HepG2 (cell line): ENCODE measurements at regions not wholly inside any gene's neighbourhood (a gene's known extent, or its start where the extent isn't known, plus 50 kb on each side); places are given as distances from the start of the nearest gene placed in this dataset.

Source experiments
- ATAC-seq: fragments of 200-7000 bp; cut with Tn5 transposase; 3 replicates; pipeline ENCODE4 v1.9.1; 2020; ENCODE audit warnings: mild to moderate bottlenecking, moderate library complexity
- BruUV-seq: library from RNA; stranded (reverse); fragments of 400-500 nt; replicated peaks from 2 replicates; lab custom pipeline; 2021; lab: Mats Ljungman, UMichigan
- CTCF ChIA-PET: fragments of 300-600 bp; formaldehyde crosslinking; extraction: SDS; loops from one replicate; lab custom pipeline; 2021; ENCODE audit warnings: low total read pairs, inconsistent platforms, low intra/inter-chr PET ratio; lab: Yijun Ruan, JAX
- POLR2A ChIA-PET: fragments of 350-600 bp; sonication (Branson Sonifier 250); formaldehyde crosslinking; loops from one replicate; lab custom pipeline; 2020; ENCODE audit warnings: antibody characterized with exemption, inconsistent platforms; lab: Yijun Ruan, JAX
- DNase-seq: peaks from one replicate; pipeline ENCODE4 v3.0.0-alpha.2; 2015; ENCODE audit warnings: low spot score
- FAIRE-seq: peaks from 3 replicates; lab custom pipeline; 2011; peaks lifted over from hg19 to GRCh38; lab: Jason Lieb, UNC
- H2AFZ ChIP-seq: one replicate; pipeline ENCODE4 v1.6.1; 2011; ENCODE audit warnings: low read length, inconsistent platforms
- H3K27ac ChIP-seq: fragments of 300-600 bp; 3 replicates; pipeline ENCODE4 v1.8.0; 2011; ENCODE audit warnings: mixed run types, mild to moderate bottlenecking, mixed read lengths, low read length, inconsistent platforms; ENCODE audit not compliant: insufficient read depth; ENCODE audit errors: extremely low read length
- H3K27me3 ChIP-seq, 2 experiments: fragments of 200-600 bp in 1 of 2; 2 replicates in 1 of 2; 3 replicates in 1 of 2; pipeline versions ENCODE4 v1.6.0 to v1.8.0; 2011; ENCODE audit warnings: low read length in 2 of 2, mild to moderate bottlenecking in 2 of 2, moderate library complexity in 2 of 2, inconsistent platforms in 1 of 2; ENCODE audit not compliant: insufficient read depth in 2 of 2, control insufficient read depth in 1 of 2
- H3K36me3 ChIP-seq, 2 experiments: fragments of 200-600 bp in 1 of 2; replicated peaks in 1 of 2; 2 replicates in 1 of 2; 3 replicates in 1 of 2; pipeline versions ENCODE4 v1.5.1 to v1.8.0; 2011; ENCODE audit warnings: low read length in 2 of 2, inconsistent platforms in 1 of 2; ENCODE audit not compliant: insufficient read depth in 2 of 2, control insufficient read depth in 1 of 2
- H3K4me1 ChIP-seq: 2 replicates; pipeline ENCODE4 v1.5.1; 2012; ENCODE audit warnings: low read length, inconsistent platforms; ENCODE audit not compliant: insufficient read depth
- H3K4me2 ChIP-seq: 2 replicates; pipeline ENCODE4 v1.6.0; 2011; ENCODE audit warnings: low read depth, low read length, inconsistent platforms
- H3K4me3 ChIP-seq, 3 experiments: fragments of 200-600 bp in 1 of 3; sonication (generic), shearing (Covaris generic) in 1 of 3; replicated peaks in 1 of 3; 2 replicates each; pipeline ENCODE4 v1.5.1; 2011 to 2016; ENCODE audit warnings: low read length in 3 of 3, inconsistent platforms in 2 of 3, low read depth in 2 of 3, mild to moderate bottlenecking in 2 of 3, control low read depth in 1 of 3, mixed read lengths in 1 of 3; ENCODE audit not compliant: insufficient read depth in 1 of 3
- H3K79me2 ChIP-seq: one replicate; pipeline ENCODE4 v1.6.1; 2011; ENCODE audit warnings: low read length, inconsistent platforms; ENCODE audit not compliant: insufficient read depth
- H3K9ac ChIP-seq: 2 replicates; pipeline ENCODE4 v1.6.0; 2011; ENCODE audit warnings: mild to moderate bottlenecking, low read depth, low read length, inconsistent platforms; ENCODE audit not compliant: insufficient read depth
- H3K9me3 ChIP-seq: 2 replicates; pipeline ENCODE4 v1.5.1; 2012; ENCODE audit warnings: mild to moderate bottlenecking, low read length
- H4K20me1 ChIP-seq: 2 replicates; pipeline ENCODE4 v1.6.0; 2011; ENCODE audit warnings: inconsistent platforms, mild to moderate bottlenecking, low read length, moderate library complexity; ENCODE audit not compliant: insufficient read depth
- ARNTL ChIP-seq: sonication (generic); formaldehyde crosslinking; IDR thresholded peaks from 2 replicates; pipeline ENCODE4 v1.4.0; 2020; ENCODE audit warnings: mild to moderate bottlenecking, missing genetic modification reagents
- CBX2 ChIP-seq, 2 experiments: fragments of 200-600 bp in 1 of 2; sonication (generic); formaldehyde crosslinking in 1 of 2; IDR thresholded peaks; 2 replicates each; pipeline versions ENCODE4 v1.7.0 to v1.8.1; 2018 to 2022; ENCODE audit warnings: low read depth in 2 of 2, low read length in 1 of 2, mild to moderate bottlenecking in 1 of 2, missing genetic modification reagents in 1 of 2
- EHMT2 ChIP-seq: fragments of 200-600 bp; sonication (generic); IDR thresholded peaks from 2 replicates; pipeline ENCODE4 v1.7.0; 2017; ENCODE audit warnings: antibody characterized with exemption, low read depth, low read length, borderline replicate concordance
- GATA4 ChIP-seq: sonication (generic); IDR thresholded peaks from 2 replicates; pipeline ENCODE4 v1.6.1; 2016; ENCODE audit warnings: antibody characterized with exemption, low read depth, borderline replicate concordance
- HNF4G ChIP-seq, 2 experiments: sonication (generic) in 1 of 2; formaldehyde crosslinking in 1 of 2; IDR thresholded peaks; 2 replicates each; pipeline versions ENCODE4 v1.4.0 to v1.6.1; 2011 to 2020; ENCODE audit warnings: borderline replicate concordance in 2 of 2, low read depth in 2 of 2, mild to moderate bottlenecking in 2 of 2, low read length in 1 of 2, missing genetic modification reagents in 1 of 2, moderate library complexity in 1 of 2
- ISX ChIP-seq: sonication (generic); formaldehyde crosslinking; conservative IDR thresholded peaks from 2 replicates; pipeline ENCODE4 v1.5.0; 2020; ENCODE audit warnings: missing genetic modification reagents
- MAFG ChIP-seq: sonication (generic); formaldehyde crosslinking; IDR thresholded peaks from 2 replicates; pipeline ENCODE4 v1.5.1; 2020; ENCODE audit warnings: mild to moderate bottlenecking, missing genetic modification reagents
- NFIC ChIP-seq: IDR thresholded peaks from 2 replicates; pipeline ENCODE4 v1.6.1; 2012; ENCODE audit warnings: mild to moderate bottlenecking, low read length, inconsistent platforms
- PAX8 ChIP-seq: sonication (generic); formaldehyde crosslinking; IDR thresholded peaks from 2 replicates; pipeline ENCODE4 v1.8.0; 2022; ENCODE audit warnings: mild to moderate bottlenecking, missing genetic modification reagents, borderline replicate concordance
- POLR2AphosphoS2 ChIP-seq: IDR thresholded peaks from 2 replicates; pipeline ENCODE4 v1.6.1; 2011; ENCODE audit warnings: low read depth, low read length, improper control_type of control experiment
- ZNF546 ChIP-seq: sonication (generic); formaldehyde crosslinking; conservative IDR thresholded peaks from 2 replicates; pipeline ENCODE4 v1.8.1; 2023; ENCODE audit warnings: mild to moderate bottlenecking, missing genetic modification reagents
- ZNF577 ChIP-seq: sonication (generic); formaldehyde crosslinking; IDR thresholded peaks from 2 replicates; pipeline ENCODE4 v1.4.0; 2020; ENCODE audit warnings: mild to moderate bottlenecking, low read depth, missing genetic modification reagents, borderline replicate concordance
- ZNF75D ChIP-seq: sonication (generic); formaldehyde crosslinking; IDR thresholded peaks from 2 replicates; pipeline ENCODE4 v1.8.1; 2023; ENCODE audit warnings: missing genetic modification reagents, mild to moderate bottlenecking, borderline replicate concordance
- WGBS: methylation state at CpG from one replicate; pipeline ENCODE4 v1.1.6; 2017; ENCODE audit warnings: low lambda C conversion rate; 5-methylcytosine and 5-hydroxymethylcytosine counted together
- in situ Hi-C: cut with HindIII; loops from 2 replicates; pipeline ENCODE4 v1.10.0; 2017; ENCODE audit warnings: low pct_unique_long_range_greater_than_20kb; ENCODE audit not compliant: extremely low pct_ligation_motif_present
- intact Hi-C: fragments of 100-400 bp; cut with micrococcal nuclease; formaldehyde crosslinking; loops from one replicate; pipeline ENCODE4 v1.10.0; 2022; ENCODE audit not compliant: unreplicated experiment
- TF ChIP-seq, protein P1 (sequence below): sonication (generic); formaldehyde crosslinking; IDR thresholded peaks from 2 replicates; pipeline ENCODE4 v1.5.0; 2020; ENCODE audit warnings: missing genetic modification reagents
- TF ChIP-seq, protein P2 (sequence below): sonication (generic); formaldehyde crosslinking; IDR thresholded peaks from 2 replicates; pipeline ENCODE4 v1.5.0; 2020; ENCODE audit warnings: mild to moderate bottlenecking, missing genetic modification reagents

DNA sequence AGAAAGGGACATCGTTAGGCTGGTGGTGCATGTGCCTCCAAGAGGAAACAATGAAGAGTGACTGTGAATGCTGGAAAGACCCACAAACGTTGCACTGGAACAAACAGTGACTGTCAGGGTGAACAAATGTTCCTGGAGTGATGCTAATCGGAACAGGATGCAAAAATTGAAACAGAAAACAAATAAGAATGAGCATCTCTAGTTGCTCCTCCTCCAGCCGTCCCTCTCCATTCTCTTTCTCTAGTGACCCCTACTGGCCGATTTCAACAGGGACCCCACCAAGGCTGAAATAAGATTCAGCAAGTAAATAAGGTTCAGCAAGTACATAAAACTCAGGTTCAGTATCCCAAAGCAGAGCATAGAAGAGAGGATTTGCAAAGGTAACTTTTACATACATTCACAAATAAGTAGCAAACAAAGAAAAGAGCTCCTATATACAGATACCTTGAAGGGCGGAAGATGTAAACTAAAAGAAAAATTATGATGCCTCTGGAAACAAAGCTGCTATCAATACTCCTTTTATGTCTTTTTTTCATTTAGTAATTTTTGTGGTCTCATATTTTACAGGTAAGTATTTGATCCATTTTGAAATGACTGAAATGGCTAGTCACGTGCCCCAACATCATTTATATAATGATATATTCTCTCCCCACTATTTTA is 836.1 kb upstream of the ADAMTS5 start (continued):
- TF ChIP-seq, protein P1, sequence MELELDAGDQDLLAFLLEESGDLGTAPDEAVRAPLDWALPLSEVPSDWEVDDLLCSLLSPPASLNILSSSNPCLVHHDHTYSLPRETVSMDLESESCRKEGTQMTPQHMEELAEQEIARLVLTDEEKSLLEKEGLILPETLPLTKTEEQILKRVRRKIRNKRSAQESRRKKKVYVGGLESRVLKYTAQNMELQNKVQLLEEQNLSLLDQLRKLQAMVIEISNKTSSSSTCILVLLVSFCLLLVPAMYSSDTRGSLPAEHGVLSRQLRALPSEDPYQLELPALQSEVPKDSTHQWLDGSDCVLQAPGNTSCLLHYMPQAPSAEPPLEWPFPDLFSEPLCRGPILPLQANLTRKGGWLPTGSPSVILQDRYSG = no peak
- TF ChIP-seq PAX8 (CRISPR knock-in tag) (no peak), POLR2AphosphoS2 (no peak), MAFG (CRISPR knock-in tag) (no peak), ISX (CRISPR knock-in tag) (no peak), EHMT2 (no peak), ARNTL (CRISPR knock-in tag) (no peak), HNF4G (IDR thresholded peaks at IDR 0.05; ENCODE audit: borderline replicate concordance, low read depth, low read length) (no peak), HNF4G (CRISPR knock-in tag; IDR thresholded peaks at IDR 0.05; ENCODE audit: borderline replicate concordance, low read depth) (no peak)
- TF ChIP-seq, protein P2, sequence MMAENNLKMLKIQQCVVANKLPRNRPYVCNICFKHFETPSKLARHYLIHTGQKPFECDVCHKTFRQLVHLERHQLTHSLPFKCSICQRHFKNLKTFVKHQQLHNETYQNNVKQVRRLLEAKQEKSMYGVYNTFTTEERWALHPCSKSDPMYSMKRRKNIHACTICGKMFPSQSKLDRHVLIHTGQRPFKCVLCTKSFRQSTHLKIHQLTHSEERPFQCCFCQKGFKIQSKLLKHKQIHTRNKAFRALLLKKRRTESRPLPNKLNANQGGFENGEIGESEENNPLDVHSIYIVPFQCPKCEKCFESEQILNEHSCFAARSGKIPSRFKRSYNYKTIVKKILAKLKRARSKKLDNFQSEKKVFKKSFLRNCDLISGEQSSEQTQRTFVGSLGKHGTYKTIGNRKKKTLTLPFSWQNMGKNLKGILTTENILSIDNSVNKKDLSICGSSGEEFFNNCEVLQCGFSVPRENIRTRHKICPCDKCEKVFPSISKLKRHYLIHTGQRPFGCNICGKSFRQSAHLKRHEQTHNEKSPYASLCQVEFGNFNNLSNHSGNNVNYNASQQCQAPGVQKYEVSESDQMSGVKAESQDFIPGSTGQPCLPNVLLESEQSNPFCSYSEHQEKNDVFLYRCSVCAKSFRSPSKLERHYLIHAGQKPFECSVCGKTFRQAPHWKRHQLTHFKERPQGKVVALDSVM (CRISPR knock-in tag) = no peak
- TF ChIP-seq, all 625 proteins: peak for 0

- no peaks in the 10 kb centered on the region for H3K4me1 ChIP-seq
- H3K4me3 ChIP-seq = no peak overlapping the region
- no peaks in the 10 kb centered on the region for H3K79me2 ChIP-seq
- no peak overlapping the region for H2AFZ ChIP-seq
- ChIA-PET CTCF (no interaction called here), POLR2A (no interaction called here)
- no peaks in the 10 kb centered on the region for H3K27me3 ChIP-seq
- no peak overlapping the region for H3K9ac ChIP-seq
- no TSS peak for BruUV-seq
- no peak for DNase-seq
- TF ChIP-seq NFIC (no peak), CBX2 (IDR thresholded peaks at IDR 0.05; ENCODE audit: low read depth, low read length) (no peak), CBX2 (CRISPR knock-in tag; IDR thresholded peaks at IDR 0.05; ENCODE audit: low read depth) (no peak), ZNF577 (CRISPR knock-in tag) (no peak), ZNF75D (CRISPR knock-in tag) (no peak), ZNF546 (CRISPR knock-in tag) (no peak), GATA4 (no peak)
- intact Hi-C loops (no loop called here), in situ Hi-C loops (no loop called here)
- no peaks in the 10 kb centered on the region for H3K36me3 ChIP-seq
- ATAC-seq = no peak
- no peaks in the 10 kb centered on the region for H4K20me1 ChIP-seq
- no peak for FAIRE-seq
- WGBS = 31% methylated on average over 8 of the region's 8 CpGs
- no peak overlapping the region for H3K4me2 ChIP-seq
- peaks cover 84% of the 10 kb centered on the region for H3K9me3 ChIP-seq
- no peak overlapping the region for H3K27ac ChIP-seq
Measured at GRCh38 chr21:27799861-27800260, 833.0 kb upstream of the ADAMTS5 start.
